Effector memory CD8-positive, alpha-beta T cell (primary cell): ENCODE measurements at regions not wholly inside any gene's neighbourhood (a gene's known extent, or its start where the extent isn't known, plus 50 kb on each side); places are given as distances from the start of the nearest gene placed in this dataset.
"Not testable (repeated sequence)": the region's sequence is repeated elsewhere in the genome, so short reads cannot be mapped to it uniquely, and the experiment has no call there.

ENCODE experiments used
- ATAC-seq: fragments of 150-1000 bp; cut with Tn5 transposase; replicated peaks from 2 replicates; pipeline ENCODE4 v1.10.0; 2021; ENCODE audit warnings: mild to moderate bottlenecking, moderate library complexity
- DNase-seq, 3 experiments: peaks; one replicate each; pipeline ENCODE4 v3.0.0; 2021
- H3K27ac Mint-ChIP-seq, 2 donors: one replicate each; pipeline ENCODE4 v1.8.0; 2022; ENCODE audit warnings: mild to moderate bottlenecking in 2 of 2, mixed read lengths in 2 of 2, moderate library complexity in 2 of 2
- H3K27me3 Mint-ChIP-seq, 2 donors: one replicate each; pipeline ENCODE4 v1.8.0; 2022; ENCODE audit warnings: mixed read lengths in 2 of 2
- H3K36me3 Mint-ChIP-seq: one replicate; pipeline ENCODE4 v1.8.0; 2022; ENCODE audit warnings: mild to moderate bottlenecking, moderate library complexity, mixed read lengths; ENCODE audit not compliant: insufficient read depth
- H3K4me1 Mint-ChIP-seq, 2 donors: one replicate each; pipeline ENCODE4 v1.8.0; 2022; ENCODE audit warnings: low read depth in 2 of 2, mixed read lengths in 2 of 2
- H3K4me3 Mint-ChIP-seq, 2 donors: one replicate each; pipeline ENCODE4 v1.8.0; 2022; ENCODE audit warnings: mild to moderate bottlenecking in 2 of 2, mixed read lengths in 2 of 2, moderate library complexity in 2 of 2
- H3K9me3 Mint-ChIP-seq, 2 donors: one replicate each; pipeline ENCODE4 v1.8.0; 2022; ENCODE audit warnings: mixed read lengths in 2 of 2

- DNase-seq, result no peak
- Mint-ChIP-seq H3K36me3 (no peaks in the 10 kb centered on the region), H3K9me3 (peaks cover 4 to 5% of the 10 kb centered on the region in 2 donors), H3K27me3 (no peaks in the 10 kb centered on the region), H3K4me3 (no peak overlapping the region), H3K4me1 (no peaks in the 10 kb centered on the region), H3K27ac (no peak overlapping the region)
- ATAC-seq, result no peak
Observed at GRCh38 chr12:74018849-74019248, 518.8 kb upstream of the ATXN7L3B start.

- ATAC-seq (no peak), DNase-seq (no peak)
- peaks cover 2 to 8% of the 10 kb centered on the region in 2 donors for H3K9me3 Mint-ChIP-seq
- no peaks in the 10 kb centered on the region for H3K4me1 Mint-ChIP-seq
- H3K36me3 Mint-ChIP-seq, result no peaks in the 10 kb centered on the region
- H3K4me3 Mint-ChIP-seq, result no peak overlapping the region
- no peak overlapping the region for H3K27ac Mint-ChIP-seq
- no peaks in the 10 kb centered on the region for H3K27me3 Mint-ChIP-seq
Observed at GRCh38 chr12:74021937-74022336, 515.7 kb upstream of the ATXN7L3B start.

GRCh38 chr12:74031045-74031444, 506.6 kb upstream of the ATXN7L3B start:
- Mint-ChIP-seq H3K27ac (no peak overlapping the region), H3K4me3 (no peak overlapping the region), H3K27me3 (no peaks in the 10 kb centered on the region), H3K36me3 (no peaks in the 10 kb centered on the region), H3K9me3 (no peaks in the 10 kb centered on the region), H3K4me1 (no peaks in the 10 kb centered on the region)
- ATAC-seq, result no peak
- no peak for DNase-seq

- no peak overlapping the region for H3K27ac Mint-ChIP-seq
- no peaks in the 10 kb centered on the region for H3K36me3 Mint-ChIP-seq
- no peaks in the 10 kb centered on the region for H3K9me3 Mint-ChIP-seq
- no peaks in the 10 kb centered on the region for H3K4me1 Mint-ChIP-seq
- no peak overlapping the region for H3K4me3 Mint-ChIP-seq
- no peaks in the 10 kb centered on the region for H3K27me3 Mint-ChIP-seq
- ATAC-seq (no peak), DNase-seq (no peak)
Observed at GRCh38 chr12:74033531-74033930, 504.1 kb upstream of the ATXN7L3B start.

GRCh38 chr12:74039138-74039537, 498.5 kb upstream of the ATXN7L3B start:
- H3K9me3 Mint-ChIP-seq, H3K27ac Mint-ChIP-seq, DNase-seq, H3K36me3 Mint-ChIP-seq, H3K27me3 Mint-ChIP-seq, H3K4me1 Mint-ChIP-seq, H3K4me3 Mint-ChIP-seq, ATAC-seq: not testable (repeated sequence)

GRCh38 chr12:74043343-74043742, 494.3 kb upstream of the ATXN7L3B start:
- Mint-ChIP-seq H3K36me3 (no peaks in the 10 kb centered on the region), H3K4me1 (no peaks in the 10 kb centered on the region), H3K9me3 (peaks cover 7 to 8% of the 10 kb centered on the region in 2 donors), H3K4me3 (no peak overlapping the region), H3K27me3 (no peaks in the 10 kb centered on the region), H3K27ac (no peak overlapping the region)
- DNase-seq (no peak), ATAC-seq (no peak)

- Mint-ChIP-seq H3K36me3 (no peaks in the 10 kb centered on the region), H3K4me1 (no peaks in the 10 kb centered on the region), H3K9me3 (peaks cover 0 to 4% of the 10 kb centered on the region in 2 donors), H3K27ac (no peak overlapping the region), H3K4me3 (no peak overlapping the region), H3K27me3 (no peaks in the 10 kb centered on the region)
- ATAC-seq, result no peak
- DNase-seq, result no peak
Observed at GRCh38 chr12:74049348-74049747, 488.3 kb upstream of the ATXN7L3B start.

GRCh38 chr12:74051848-74052247, 485.8 kb upstream of the ATXN7L3B start:
- DNase-seq (no peak), ATAC-seq (no peak)
- no peaks in the 10 kb centered on the region for H3K36me3 Mint-ChIP-seq
- no peaks in the 10 kb centered on the region for H3K27me3 Mint-ChIP-seq
- H3K4me1 Mint-ChIP-seq, result no peaks in the 10 kb centered on the region
- H3K4me3 Mint-ChIP-seq, result no peak overlapping the region
- peaks cover 0 to 4% of the 10 kb centered on the region in 2 donors for H3K9me3 Mint-ChIP-seq
- no peak overlapping the region for H3K27ac Mint-ChIP-seq

GRCh38 chr12:74066476-74066875, 471.2 kb upstream of the ATXN7L3B start:
- DNase-seq, result no peak
- Mint-ChIP-seq H3K9me3 (peaks cover 10 to 19% of the 10 kb centered on the region in 2 donors), H3K36me3 (no peaks in the 10 kb centered on the region), H3K4me1 (no peaks in the 10 kb centered on the region), H3K4me3 (no peak overlapping the region), H3K27ac (no peak overlapping the region), H3K27me3 (no peaks in the 10 kb centered on the region)
- no peak for ATAC-seq

- Mint-ChIP-seq H3K36me3 (no peaks in the 10 kb centered on the region), H3K27me3 (no peaks in the 10 kb centered on the region), H3K4me3 (no peak overlapping the region), H3K4me1 (no peaks in the 10 kb centered on the region), H3K27ac (no peak overlapping the region), H3K9me3 (peaks cover 12 to 19% of the 10 kb centered on the region in 2 donors)
- ATAC-seq, result no peak
- DNase-seq, result no peak
Observed at GRCh38 chr12:74071182-74071581, 466.5 kb upstream of the ATXN7L3B start.

- no peaks in the 10 kb centered on the region for H3K27me3 Mint-ChIP-seq
- H3K4me1 Mint-ChIP-seq, result no peaks in the 10 kb centered on the region
- no peak overlapping the region for H3K4me3 Mint-ChIP-seq
- H3K36me3 Mint-ChIP-seq, result no peaks in the 10 kb centered on the region
- no peak overlapping the region for H3K27ac Mint-ChIP-seq
- no peak for DNase-seq
- peaks cover 4 to 5% of the 10 kb centered on the region in 2 donors for H3K9me3 Mint-ChIP-seq
- no peak for ATAC-seq
Observed at GRCh38 chr12:74076918-74077317, 460.7 kb upstream of the ATXN7L3B start.

GRCh38 chr12:74105434-74105833, 432.2 kb upstream of the ATXN7L3B start:
- no peak for ATAC-seq
- no peak for DNase-seq
- Mint-ChIP-seq H3K27ac (no peak overlapping the region), H3K4me1 (no peaks in the 10 kb centered on the region), H3K27me3 (no peaks in the 10 kb centered on the region), H3K36me3 (no peaks in the 10 kb centered on the region), H3K9me3 (peaks cover 0 to 2% of the 10 kb centered on the region in 2 donors), H3K4me3 (no peak overlapping the region)

GRCh38 chr12:74108729-74109128, 428.9 kb upstream of the ATXN7L3B start:
- DNase-seq (no peak), ATAC-seq (no peak)
- peaks cover 0 to 1% of the 10 kb centered on the region in 2 donors for H3K9me3 Mint-ChIP-seq
- no peaks in the 10 kb centered on the region for H3K4me1 Mint-ChIP-seq
- H3K36me3 Mint-ChIP-seq, result no peaks in the 10 kb centered on the region
- H3K4me3 Mint-ChIP-seq, result no peak overlapping the region
- no peaks in the 10 kb centered on the region for H3K27me3 Mint-ChIP-seq
- no peak overlapping the region for H3K27ac Mint-ChIP-seq

- Mint-ChIP-seq H3K4me3 (no peak overlapping the region), H3K9me3 (peaks cover 0 to 1% of the 10 kb centered on the region in 2 donors), H3K27ac (no peak overlapping the region), H3K36me3 (no peaks in the 10 kb centered on the region), H3K27me3 (no peaks in the 10 kb centered on the region), H3K4me1 (no peaks in the 10 kb centered on the region)
- no peak for DNase-seq
- no peak for ATAC-seq
Observed at GRCh38 chr12:74111688-74112360, 425.8 kb upstream of the ATXN7L3B start.
